CD4-positive, alpha-beta T cell (primary cell): ENCODE measurements at regions not wholly inside any gene's neighbourhood (a gene's known extent, or its start where the extent isn't known, plus 50 kb on each side); places are given as distances from the start of the nearest gene placed in this dataset.

Experiments used
- ATAC-seq: fragments of 200-7000 bp; cut with Tn5 transposase; one replicate; pipeline ENCODE4 v1.10.0; 2022; ENCODE audit warnings: mild to moderate bottlenecking; ENCODE audit not compliant: poor library complexity
- CTCF ChIA-PET: fragments of 350-600 bp; sonication (Branson Sonifier 250); formaldehyde crosslinking; loops from one replicate; lab custom pipeline; 2021; ENCODE audit warnings: antibody characterized with exemption, inconsistent platforms; lab: Charles Lee
- POLR2A ChIA-PET: fragments of 350-600 bp; sonication (Branson Sonifier 250); formaldehyde crosslinking; loops from one replicate; lab custom pipeline; 2021; ENCODE audit warnings: antibody characterized with exemption, inconsistent platforms; lab: Charles Lee
- DNase-seq, 14 experiments: peaks; one replicate each; pipeline ENCODE4 v3.0.0-alpha.2; 2013 to 2020; ENCODE audit warnings: mixed read lengths in 2 of 14
- H3K27ac ChIP-seq, 2 donors: one replicate each; pipeline versions ENCODE4 v1.5.1 to v1.7.0; 2013; ENCODE audit warnings: low read length in 2 of 2, low read depth in 1 of 2, mild to moderate bottlenecking in 1 of 2
- H3K27me3 ChIP-seq, 2 experiments: 1 replicate in 1 of 2; 2 replicates in 1 of 2; pipeline versions ENCODE4 v1.6.1 to v1.7.0; 2013; ENCODE audit warnings: low read length in 2 of 2, control low read depth in 1 of 2, mild to moderate bottlenecking in 1 of 2, moderate library complexity in 1 of 2; ENCODE audit not compliant: insufficient read depth in 2 of 2, control insufficient read depth in 1 of 2
- H3K36me3 ChIP-seq: one replicate; pipeline ENCODE4 v1.6.1; 2013; ENCODE audit warnings: low read length, control low read depth; ENCODE audit not compliant: insufficient read depth
- H3K4me1 ChIP-seq: one replicate; pipeline ENCODE4 v1.6.1; 2013; ENCODE audit warnings: low read length, control low read depth; ENCODE audit not compliant: insufficient read depth
- H3K4me3 ChIP-seq: one replicate; pipeline ENCODE4 v1.5.1; 2013; ENCODE audit warnings: mild to moderate bottlenecking, low read length, moderate library complexity
- H3K9me3 ChIP-seq, 2 experiments: 1 replicate in 1 of 2; 2 replicates in 1 of 2; pipeline versions ENCODE4 v1.6.1 to v1.7.0; 2013; ENCODE audit warnings: low read length in 2 of 2, mild to moderate bottlenecking in 2 of 2, control low read depth in 1 of 2, moderate library complexity in 1 of 2; ENCODE audit not compliant: control insufficient read depth in 1 of 2, insufficient read depth in 1 of 2
- H3K27ac Mint-ChIP-seq: one replicate; pipeline ENCODE4 v1.8.0; 2020; ENCODE audit warnings: mixed read lengths
- H3K27me3 Mint-ChIP-seq: one replicate; pipeline ENCODE4 v1.8.0; 2021; ENCODE audit warnings: mixed read lengths
- H3K36me3 Mint-ChIP-seq: one replicate; pipeline ENCODE4 v1.8.0; 2021; ENCODE audit warnings: low read depth, mixed read lengths
- H3K4me1 Mint-ChIP-seq: one replicate; pipeline ENCODE4 v1.8.0; 2021; ENCODE audit warnings: low read depth, mixed read lengths
- H3K4me3 Mint-ChIP-seq: one replicate; pipeline ENCODE4 v1.8.0; 2020; ENCODE audit warnings: mild to moderate bottlenecking, mixed read lengths
- H3K9me3 Mint-ChIP-seq: one replicate; pipeline ENCODE4 v1.8.0; 2020; ENCODE audit warnings: mixed read lengths
- CTCF ChIP-seq: fragments of 200-600 bp; IDR thresholded peaks from one replicate; pipeline ENCODE4 v1.8.0; 2022; ENCODE audit warnings: antibody characterized with exemption, mild to moderate bottlenecking
- intact Hi-C, 2 experiments: fragments of 100-400 bp; cut with DNase I in 1 of 2; cut with micrococcal nuclease in 1 of 2; formaldehyde crosslinking; loops; one replicate each; pipeline versions ENCODE4 v1.15.1 to v1.9.0; 2023 to 2025; cut with DNase I, micrococcal nuclease

GRCh38 chr5:2222246-2222992 lies 339.7 kb upstream of the IRX4 start:
- no peak overlapping the region for H3K27ac Mint-ChIP-seq
- Histone ChIP-seq H3K9me3 (peaks cover 0 to 21% of the 10 kb centered on the region in 2 experiments), H3K36me3 (no peaks in the 10 kb centered on the region), H3K27ac (no peak overlapping the region), H3K4me1 (no peaks in the 10 kb centered on the region), H3K27me3 (no peaks in the 10 kb centered on the region), H3K4me3 (no peak overlapping the region)
- POLR2A ChIA-PET, result no interaction called here
- intact Hi-C loops, result no loop called here
- no peaks in the 10 kb centered on the region for H3K4me1 Mint-ChIP-seq
- no peak for TF ChIP-seq CTCF
- no peaks in the 10 kb centered on the region for H3K36me3 Mint-ChIP-seq
- DNase-seq (no peak), ATAC-seq (no peak)
- H3K9me3 Mint-ChIP-seq, result peaks cover 2% of the 10 kb centered on the region
- CTCF ChIA-PET, result no interaction called here
- no peaks in the 10 kb centered on the region for H3K27me3 Mint-ChIP-seq
- no peak overlapping the region for H3K4me3 Mint-ChIP-seq

- ChIA-PET CTCF (no interaction called here), POLR2A (no interaction called here)
- Histone ChIP-seq H3K9me3 (peaks cover 0 to 20% of the 10 kb centered on the region in 2 experiments), H3K4me3 (no peak overlapping the region), H3K27ac (no peak overlapping the region), H3K36me3 (no peaks in the 10 kb centered on the region), H3K4me1 (no peaks in the 10 kb centered on the region), H3K27me3 (no peaks in the 10 kb centered on the region)
- Mint-ChIP-seq H3K36me3 (no peaks in the 10 kb centered on the region), H3K9me3 (peaks cover 2% of the 10 kb centered on the region), H3K4me3 (no peak overlapping the region), H3K27ac (no peak overlapping the region), H3K27me3 (no peaks in the 10 kb centered on the region), H3K4me1 (no peaks in the 10 kb centered on the region)
- DNase-seq, result no peak
- ATAC-seq, result no peak
- intact Hi-C loops, result no loop called here
- no peak for TF ChIP-seq CTCF
Observed at GRCh38 chr5:2221450-2221849, 338.7 kb upstream of the IRX4 start.

GRCh38 chr5:2220741-2221140 lies 338.0 kb upstream of the IRX4 start:
- Mint-ChIP-seq H3K27me3 (peaks cover 2% of the 10 kb centered on the region), H3K4me3 (no peak overlapping the region), H3K27ac (no peak overlapping the region), H3K4me1 (no peaks in the 10 kb centered on the region), H3K36me3 (no peaks in the 10 kb centered on the region), H3K9me3 (peaks cover 2% of the 10 kb centered on the region)
- ATAC-seq (no peak), DNase-seq (no peak)
- no peaks in the 10 kb centered on the region for H3K27me3 ChIP-seq
- no peak overlapping the region for H3K4me3 ChIP-seq
- H3K9me3 ChIP-seq, result peaks cover 0 to 20% of the 10 kb centered on the region in 2 experiments
- no peaks in the 10 kb centered on the region for H3K4me1 ChIP-seq
- POLR2A ChIA-PET, result no interaction called here
- TF ChIP-seq CTCF, result no peak
- CTCF ChIA-PET, result no interaction called here
- intact Hi-C loops, result no loop called here
- H3K36me3 ChIP-seq, result no peaks in the 10 kb centered on the region
- no peak overlapping the region for H3K27ac ChIP-seq
